HG02798 (cell line): ENCODE measurements at regions not wholly inside any gene's neighbourhood (a gene's known extent, or its start where the extent isn't known, plus 50 kb on each side); places are given as distances from the start of the nearest gene placed in this dataset.

Experiments
- ATAC-seq: cut with Tn5 transposase; IDR thresholded peaks from one replicate; pipeline ENCODE4 v1.9.1; 2021; ENCODE audit warnings: mild to moderate bottlenecking; ENCODE audit not compliant: unreplicated experiment, poor library complexity

GRCh38 chr2:220293966-220294365 lies 666.5 kb downstream of the SLC4A3 start:
- ATAC-seq, result no peak

GRCh38 chr2:220296174-220296573 lies 668.7 kb downstream of the SLC4A3 start:
- no peak for ATAC-seq

GRCh38 chr2:220297093-220297492 lies 669.7 kb downstream of the SLC4A3 start:
- ATAC-seq, result no peak

GRCh38 chr2:220300806-220301205 lies 673.4 kb downstream of the SLC4A3 start:
- no peak for ATAC-seq

GRCh38 chr2:220302756-220303155 lies 675.3 kb downstream of the SLC4A3 start:
- ATAC-seq, result no peak

GRCh38 chr2:220309215-220309614 lies 681.8 kb downstream of the SLC4A3 start:
- ATAC-seq, result no peak

GRCh38 chr2:220310451-220310861 lies 683.0 kb downstream of the SLC4A3 start:
- ATAC-seq, result no peak

GRCh38 chr2:220315098-220315823 lies 687.8 kb downstream of the SLC4A3 start:
- no peak for ATAC-seq

- no peak for ATAC-seq
These were observed 690.6 kb downstream of the SLC4A3 start for GRCh38 chr2:220318037-220318436.

- ATAC-seq, result no peak
These were observed 691.1 kb downstream of the SLC4A3 start for GRCh38 chr2:220318508-220318907.

GRCh38 chr2:220320326-220320725 lies 692.9 kb downstream of the SLC4A3 start:
- ATAC-seq, result no peak

- no peak for ATAC-seq
These were observed 705.5 kb downstream of the SLC4A3 start for GRCh38 chr2:220332886-220333285.

GRCh38 chr2:220334210-220334609 lies 706.8 kb downstream of the SLC4A3 start:
- no peak for ATAC-seq

- no peak for ATAC-seq
These were observed 707.6 kb downstream of the SLC4A3 start for GRCh38 chr2:220334871-220335590.

- ATAC-seq, result no peak
These were observed 708.1 kb downstream of the SLC4A3 start for GRCh38 chr2:220335591-220335915.

- ATAC-seq, result no peak
These were observed 709.3 kb downstream of the SLC4A3 start for GRCh38 chr2:220336771-220337170.

- no peak for ATAC-seq
These were observed 710.4 kb downstream of the SLC4A3 start for GRCh38 chr2:220337611-220338440.

GRCh38 chr2:220341014-220341413 lies 713.6 kb downstream of the SLC4A3 start:
- ATAC-seq, result no peak

GRCh38 chr2:220346919-220347318 lies 719.5 kb downstream of the SLC4A3 start:
- no peak for ATAC-seq

GRCh38 chr2:220347626-220348025 lies 720.2 kb downstream of the SLC4A3 start:
- no peak for ATAC-seq

- no peak for ATAC-seq
These were observed 720.8 kb downstream of the SLC4A3 start for GRCh38 chr2:220348206-220348605.
